ENCODE measurements at regions not wholly inside any gene's neighbourhood (a gene's known extent, or its start where the extent isn't known, plus 50 kb on each side); places are given as distances from the start of the nearest gene placed in this dataset.

- TF ChIP-seq CTCF (IDR thresholded peaks at IDR 0.05) (no peak), FOSL2 (IDR thresholded peaks at IDR 0.05) (no peak), FOSL2 (CRISPR knock-in tag; IDR thresholded peaks at IDR 0.05) (no peak), SREBF2 (IDR thresholded peaks at IDR 0.05) (no peak), RFX5 (IDR thresholded peaks at IDR 0.05) (no peak), POLR2A (IDR thresholded peaks at IDR 0.05; ENCODE audit: low read length) (no peak), CHD2 (IDR thresholded peaks at IDR 0.05; ENCODE audit: low read length, partially characterized antibody) (no peak), MAX (IDR thresholded peaks at IDR 0.05) (no peak), RAD21 (conservative IDR thresholded peaks at IDR 0.05 in 1 of 2, IDR thresholded peaks at IDR 0.05 in 1 of 2) (no peak)
These were observed 224.8 kb upstream of the DPYD start for GRCh38 chr1:98145655-98146054.
